Breast epithelium (tissue), 3 donors: ENCODE measurements at regions not wholly inside any gene's neighbourhood (a gene's known extent, or its start where the extent isn't known, plus 50 kb on each side); places are given as distances from the start of the nearest gene placed in this dataset.

ENCODE experiments used
- CTCF ChIP-seq, 3 donors: fragments of 450-650 bp; IDR thresholded peaks; one replicate each; pipeline ENCODE4 v1.5.1; 2016 to 2017; ENCODE audit warnings: antibody characterized with exemption in 3 of 3, mild to moderate bottlenecking in 3 of 3, moderate library complexity in 3 of 3
- POLR2AphosphoS5 ChIP-seq, 3 donors: sonication (generic); formaldehyde crosslinking; IDR thresholded peaks; one replicate each; pipeline ENCODE4 v1.6.1; 2017; ENCODE audit warnings: antibody characterized with exemption in 3 of 3

DNA sequence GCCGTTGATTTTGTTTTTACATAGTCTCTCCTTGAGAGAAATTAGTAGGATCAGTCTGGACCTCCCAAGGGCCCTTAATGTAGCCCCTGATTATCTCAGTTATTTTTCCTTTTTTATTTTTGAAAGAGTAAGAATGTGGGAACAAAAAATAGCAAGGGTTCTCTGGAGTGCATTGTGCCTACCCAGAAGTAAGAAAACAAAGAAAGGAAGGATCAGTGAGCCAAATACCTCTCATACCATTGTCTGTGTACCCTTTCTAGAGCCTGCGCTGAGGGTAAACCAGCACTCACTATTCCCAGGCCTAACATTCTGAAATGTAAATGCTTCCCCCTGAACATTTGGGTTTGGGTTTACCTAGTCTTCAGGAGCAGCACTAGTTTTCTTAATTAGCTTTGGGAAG is 213.0 kb upstream of the TARS1 start:
- TF ChIP-seq CTCF (IDR thresholded peaks at IDR 0.05) (no peak), POLR2AphosphoS5 (IDR thresholded peaks at IDR 0.05) (no peak)
